Urinary bladder (tissue), 3 donors: ENCODE measurements at regions not wholly inside any gene's neighbourhood (a gene's known extent, or its start where the extent isn't known, plus 50 kb on each side); places are given as distances from the start of the nearest gene placed in this dataset.

ENCODE experiments used
- DNase-seq: peaks from one replicate; pipeline ENCODE4 v3.0.0-alpha.2; 2015; ENCODE audit errors: extremely low spot score
- H3K27ac ChIP-seq: one replicate; pipeline ENCODE4 v1.5.1; 2013; ENCODE audit warnings: low read depth, mild to moderate bottlenecking, moderate library complexity
- H3K36me3 ChIP-seq: one replicate; pipeline ENCODE4 v1.6.1; 2013; ENCODE audit warnings: mild to moderate bottlenecking, moderate library complexity; ENCODE audit not compliant: insufficient read depth
- H3K4me1 ChIP-seq: one replicate; pipeline ENCODE4 v1.6.1; 2013; ENCODE audit warnings: mild to moderate bottlenecking, moderate library complexity; ENCODE audit not compliant: insufficient read depth
- H3K4me3 ChIP-seq: one replicate; pipeline ENCODE4 v1.5.1; 2013; ENCODE audit warnings: low read depth, low read length
- WGBS: extraction: QIAGEN DNeasy Blood & Tissue Kit; methylation state at CpG from one replicate; pipeline ENCODE4 v1.1.7; 2013; 5-methylcytosine and 5-hydroxymethylcytosine counted together
- donor health status: healthy with polysubstance abuse.
- donor health status: healthy.

- Histone ChIP-seq H3K4me3 (no peak overlapping the region), H3K4me1 (no peaks in the 10 kb centered on the region), H3K27ac (no peak overlapping the region), H3K36me3 (no peaks in the 10 kb centered on the region)
- WGBS, result 77% methylated on average over 6 of the region's 6 CpGs
- no peak for DNase-seq
These were observed 127.4 kb downstream of the WT1 start for GRCh38 chr11:32307913-32308312.

GRCh38 chr11:32309530-32310213 is 125.7 kb downstream of the WT1 start:
- Histone ChIP-seq H3K4me3 (no peak overlapping the region), H3K36me3 (no peaks in the 10 kb centered on the region), H3K4me1 (peaks cover 2% of the 10 kb centered on the region), H3K27ac (no peak overlapping the region)
- no peak for DNase-seq
- WGBS, result 34% methylated on average over 9 of the region's 9 CpGs

GRCh38 chr11:32310214-32310601 is 125.1 kb downstream of the WT1 start:
- no peak overlapping the region for H3K4me3 ChIP-seq
- no peaks in the 10 kb centered on the region for H3K36me3 ChIP-seq
- no peak overlapping the region for H3K27ac ChIP-seq
- H3K4me1 ChIP-seq, result peaks cover 2% of the 10 kb centered on the region
- WGBS, result 33% methylated on average over 6 of the region's 6 CpGs
- no peak for DNase-seq

- Histone ChIP-seq H3K4me1 (peaks cover 2% of the 10 kb centered on the region), H3K27ac (no peak overlapping the region), H3K4me3 (no peak overlapping the region), H3K36me3 (no peaks in the 10 kb centered on the region)
- DNase-seq, result no peak
- 71% methylated on average over 6 of the region's 6 CpGs for whole genome bisulfite sequencing
These were observed 123.8 kb downstream of the WT1 start for GRCh38 chr11:32311346-32312065.

GRCh38 chr11:32312206-32312817 is 123.0 kb downstream of the WT1 start:
- Histone ChIP-seq H3K4me3 (no peak overlapping the region), H3K27ac (no peak overlapping the region), H3K36me3 (no peaks in the 10 kb centered on the region), H3K4me1 (peaks cover 2% of the 10 kb centered on the region)
- 47% methylated on average over 6 of the region's 6 CpGs for WGBS
- no peak for DNase-seq

GRCh38 chr11:32312865-32313403 is 122.4 kb downstream of the WT1 start:
- H3K36me3 ChIP-seq, result no peaks in the 10 kb centered on the region
- no peak overlapping the region for H3K4me3 ChIP-seq
- DNase-seq, result no peak
- no peak overlapping the region for H3K27ac ChIP-seq
- WGBS, result 36% methylated on average over 12 of the region's 12 CpGs
- H3K4me1 ChIP-seq, result peaks cover 2% of the 10 kb centered on the region

- Histone ChIP-seq H3K27ac (no peak overlapping the region), H3K4me1 (peaks cover 2% of the 10 kb centered on the region), H3K36me3 (no peaks in the 10 kb centered on the region), H3K4me3 (no peak overlapping the region)
- no peak for DNase-seq
- 79% methylated on average over 6 of the region's 6 CpGs for WGBS
These were observed 121.9 kb downstream of the WT1 start for GRCh38 chr11:32313477-32313876.

- no peak for DNase-seq
- Histone ChIP-seq H3K36me3 (no peaks in the 10 kb centered on the region), H3K4me1 (peaks cover 2% of the 10 kb centered on the region), H3K27ac (no peak overlapping the region), H3K4me3 (no peak overlapping the region)
- 72% methylated on average over 4 of the region's 4 CpGs for WGBS
These were observed 120.2 kb downstream of the WT1 start for GRCh38 chr11:32315121-32315520.

GRCh38 chr11:32316232-32316631 is 119.1 kb downstream of the WT1 start:
- Histone ChIP-seq H3K27ac (no peak overlapping the region), H3K36me3 (no peaks in the 10 kb centered on the region), H3K4me3 (no peak overlapping the region), H3K4me1 (peaks cover 2% of the 10 kb centered on the region)
- DNase-seq, result no peak
- WGBS, result 89% methylated on average over 3 of the region's 3 CpGs

- no peaks in the 10 kb centered on the region for H3K36me3 ChIP-seq
- no peak for DNase-seq
- no peak overlapping the region for H3K4me3 ChIP-seq
- no peak overlapping the region for H3K27ac ChIP-seq
- 61% methylated on average over 4 of the region's 4 CpGs for WGBS
- peaks cover 2% of the 10 kb centered on the region for H3K4me1 ChIP-seq
These were observed 118.3 kb downstream of the WT1 start for GRCh38 chr11:32316858-32317642.

- Histone ChIP-seq H3K27ac (no peak overlapping the region), H3K4me3 (no peak overlapping the region), H3K36me3 (no peaks in the 10 kb centered on the region), H3K4me1 (peaks cover 2% of the 10 kb centered on the region)
- DNase-seq, result no peak
- 81% methylated on average over 1 of the region's 1 CpG for WGBS
These were observed 117.7 kb downstream of the WT1 start for GRCh38 chr11:32317643-32318042.

GRCh38 chr11:32318071-32319055 is 117.0 kb downstream of the WT1 start:
- no peak for DNase-seq
- no peaks in the 10 kb centered on the region for H3K4me1 ChIP-seq
- H3K4me3 ChIP-seq, result no peak overlapping the region
- H3K36me3 ChIP-seq, result no peaks in the 10 kb centered on the region
- 90% methylated on average over 5 of the region's 5 CpGs for WGBS
- H3K27ac ChIP-seq, result no peak overlapping the region

GRCh38 chr11:32323814-32324130 is 111.6 kb downstream of the WT1 start:
- Histone ChIP-seq H3K4me1 (no peaks in the 10 kb centered on the region), H3K27ac (no peak overlapping the region), H3K36me3 (no peaks in the 10 kb centered on the region), H3K4me3 (no peak overlapping the region)
- WGBS, result 15% methylated on average over 3 of the region's 3 CpGs
- no peak for DNase-seq
